Type B pancreatic cell (in vitro differentiated cells): ENCODE measurements at regions not wholly inside any gene's neighbourhood (a gene's known extent, or its start where the extent isn't known, plus 50 kb on each side); places are given as distances from the start of the nearest gene placed in this dataset.

Experiments used
- DNase-seq: peaks from one replicate; pipeline ENCODE4 v3.0.0; 2021; ENCODE audit warnings: mixed read lengths; ENCODE audit not compliant: unreplicated experiment; ENCODE audit errors: extremely low spot score
- H3K27ac Mint-ChIP-seq: 2 replicates; pipeline ENCODE4 v1.8.0; 2021; ENCODE audit warnings: mild to moderate bottlenecking, mixed read lengths
- H3K27me3 Mint-ChIP-seq: 2 replicates; pipeline ENCODE4 v1.8.0; 2021; ENCODE audit warnings: mixed read lengths
- H3K36me3 Mint-ChIP-seq: 2 replicates; pipeline ENCODE4 v1.8.0; 2021; ENCODE audit warnings: mixed read lengths
- H3K4me1 Mint-ChIP-seq: one replicate; pipeline ENCODE4 v1.8.0; 2021; ENCODE audit warnings: mixed read lengths; ENCODE audit not compliant: unreplicated experiment
- H3K4me3 Mint-ChIP-seq: 2 replicates; pipeline ENCODE4 v1.8.0; 2021; ENCODE audit warnings: mild to moderate bottlenecking, mixed read lengths
- H3K9me3 Mint-ChIP-seq: 2 replicates; pipeline ENCODE4 v1.8.0; 2021; ENCODE audit warnings: mixed read lengths
- CTCF ChIP-seq: fragments of 200-600 bp; sonication (generic); conservative IDR thresholded peaks from 2 replicates; pipeline ENCODE4 v1.5.0; 2021; ENCODE audit warnings: antibody characterized with exemption, mild to moderate bottlenecking

GRCh38 chr6:55088902-55089301 lies 85.4 kb upstream of the HCRTR2 start:
- Mint-ChIP-seq H3K9me3 (peaks cover 5% of the 10 kb centered on the region), H3K27me3 (no peaks in the 10 kb centered on the region), H3K4me1 (no peaks in the 10 kb centered on the region), H3K36me3 (no peaks in the 10 kb centered on the region), H3K27ac (no peak overlapping the region), H3K4me3 (no peak overlapping the region)
- DNase-seq, result no peak
- TF ChIP-seq CTCF, result no peak

GRCh38 chr6:55089325-55089724 lies 85.0 kb upstream of the HCRTR2 start:
- TF ChIP-seq CTCF, result no peak
- no peaks in the 10 kb centered on the region for H3K36me3 Mint-ChIP-seq
- peaks cover 5% of the 10 kb centered on the region for H3K9me3 Mint-ChIP-seq
- no peak overlapping the region for H3K4me3 Mint-ChIP-seq
- H3K27me3 Mint-ChIP-seq, result no peaks in the 10 kb centered on the region
- DNase-seq, result no peak
- no peaks in the 10 kb centered on the region for H3K4me1 Mint-ChIP-seq
- H3K27ac Mint-ChIP-seq, result no peak overlapping the region

DNA sequence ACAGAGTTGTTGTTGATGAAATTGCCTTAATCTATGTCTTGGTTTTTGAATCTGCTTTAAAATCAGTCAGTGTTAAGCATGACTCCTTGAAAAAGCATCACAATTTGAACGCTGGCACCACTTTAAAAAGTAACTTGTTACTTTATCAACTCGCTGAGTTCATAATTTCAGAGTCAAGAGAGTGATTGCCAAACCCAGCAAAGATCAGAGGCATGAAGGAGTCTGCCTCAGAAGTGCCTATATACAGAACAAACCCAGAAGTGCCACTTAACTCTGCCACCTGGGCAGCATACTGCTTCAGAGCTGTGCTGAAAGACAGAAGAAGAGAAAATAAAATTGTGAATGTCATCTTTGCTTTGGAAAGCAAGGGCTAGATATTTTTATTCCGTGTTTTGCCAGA lies 73.6 kb upstream of the HCRTR2 start:
- DNase-seq, result no peak
- Mint-ChIP-seq H3K36me3 (no peaks in the 10 kb centered on the region), H3K9me3 (no peaks in the 10 kb centered on the region), H3K4me1 (no peaks in the 10 kb centered on the region), H3K27me3 (peaks cover 4% of the 10 kb centered on the region), H3K4me3 (no peak overlapping the region), H3K27ac (no peak overlapping the region)
- no peak for TF ChIP-seq CTCF

GRCh38 chr6:55101157-55101556 lies 73.2 kb upstream of the HCRTR2 start:
- H3K9me3 Mint-ChIP-seq, result no peaks in the 10 kb centered on the region
- no peak overlapping the region for H3K27ac Mint-ChIP-seq

DNA sequence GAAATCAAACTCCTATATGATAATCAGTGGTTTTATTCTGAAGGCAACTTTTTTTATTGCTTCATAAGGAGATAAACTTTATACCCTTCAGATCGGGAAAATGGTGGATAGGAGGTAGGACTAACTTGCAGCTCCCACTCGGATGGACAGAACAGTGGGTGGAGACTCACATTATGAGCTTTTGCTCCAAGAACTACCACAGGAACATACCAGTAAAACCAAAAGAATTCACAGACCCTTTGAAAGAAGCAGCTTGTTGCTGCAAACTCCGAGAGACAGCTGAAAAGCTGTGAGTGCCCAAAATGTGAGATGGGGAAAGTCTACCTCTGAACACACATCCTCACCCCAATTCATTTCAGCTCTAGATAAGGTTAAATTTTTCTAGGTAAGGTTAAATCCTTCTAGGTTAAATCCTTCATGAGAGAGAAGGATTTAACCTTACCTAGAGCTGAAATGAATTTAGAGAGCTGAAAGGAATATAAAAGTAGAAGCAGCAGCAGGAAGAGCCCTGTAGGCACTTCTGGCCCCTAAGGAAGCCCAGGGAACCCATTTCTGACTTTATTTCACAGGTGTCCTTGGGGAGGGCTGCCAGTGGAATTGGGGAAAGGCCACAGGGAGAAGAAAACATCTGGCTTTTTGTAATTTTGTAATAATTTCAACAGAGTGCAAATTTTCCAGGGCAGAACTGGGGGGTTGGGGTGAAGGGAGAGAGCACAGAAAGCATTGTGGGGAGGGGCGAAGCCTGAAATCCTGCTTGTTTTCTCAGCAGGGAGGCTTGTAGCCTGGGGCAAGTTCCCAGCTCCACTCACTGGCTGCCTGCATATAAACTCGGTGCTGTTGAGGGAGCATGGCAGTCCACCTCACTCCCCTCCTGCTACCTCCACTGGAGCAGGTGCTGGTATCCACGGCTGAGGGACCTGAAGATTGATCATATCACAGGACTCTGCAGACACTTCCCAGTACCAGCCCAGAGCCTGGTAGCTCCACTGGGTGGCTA lies 65.9 kb upstream of the HCRTR2 start:
- no peak overlapping the region for H3K4me3 Mint-ChIP-seq
- no peak for DNase-seq
- no peak for TF ChIP-seq CTCF
- peaks cover 5% of the 10 kb centered on the region for H3K9me3 Mint-ChIP-seq
- H3K4me1 Mint-ChIP-seq, result no peaks in the 10 kb centered on the region
- no peaks in the 10 kb centered on the region for H3K27me3 Mint-ChIP-seq
- no peaks in the 10 kb centered on the region for H3K36me3 Mint-ChIP-seq
- no peak overlapping the region for H3K27ac Mint-ChIP-seq

More at GRCh38 chr6:55101157-55101556, 73.2 kb upstream of the HCRTR2 start:
- Mint-ChIP-seq H3K4me3 (no peak overlapping the region), H3K27me3 (peaks cover 4% of the 10 kb centered on the region), H3K36me3 (no peaks in the 10 kb centered on the region), H3K4me1 (no peaks in the 10 kb centered on the region)
- no peak for DNase-seq
- no peak for TF ChIP-seq CTCF
